SK-N-SH treated with all-trans-retinoic acid at 6 μM for 48 hours (cell line): ENCODE measurements at regions not wholly inside any gene's neighbourhood (a gene's known extent, or its start where the extent isn't known, plus 50 kb on each side); places are given as distances from the start of the nearest gene placed in this dataset.
A peak's percentile ranks its signal among the peaks of the same experiment; 100 is the strongest.
"Not testable (repeated sequence)": the region's sequence is repeated elsewhere in the genome, so short reads cannot be mapped to it uniquely, and the experiment has no call there.

Experiments used
- ATAC-seq: fragments of 200-7000 bp; cut with Tn5 transposase; 3 replicates; pipeline ENCODE4 v1.9.1; 2020; ENCODE audit warnings: mild to moderate bottlenecking, moderate library complexity
- ARNTL ChIP-seq: fragments of 450-650 bp; formaldehyde crosslinking; IDR thresholded peaks from 2 replicates; pipeline ENCODE4 v1.5.0; 2020; ENCODE audit warnings: low read depth, mild to moderate bottlenecking, moderate library complexity, borderline replicate concordance
- BACH2 ChIP-seq: fragments of 250-450 bp; sonication (Bioruptor Pico); IDR thresholded peaks from 2 replicates; pipeline ENCODE4 v1.9.0; 2021; ENCODE audit warnings: mild to moderate bottlenecking, borderline replicate concordance
- CSDC2 ChIP-seq: fragments of 250-450 bp; sonication (Bioruptor Pico); IDR thresholded peaks from 2 replicates; pipeline ENCODE4 v1.5.0; 2020; ENCODE audit warnings: mild to moderate bottlenecking, moderate library complexity
- GLIS3 ChIP-seq: fragments of 250-450 bp; sonication (Bioruptor Pico); IDR thresholded peaks from 2 replicates; pipeline ENCODE4 v1.5.0; 2020; ENCODE audit warnings: mild to moderate bottlenecking, moderate library complexity
- ISL1 ChIP-seq: fragments of 250-450 bp; sonication (Bioruptor Pico); IDR thresholded peaks from 2 replicates; pipeline ENCODE4 v2.1.2; 2022; ENCODE audit warnings: mild to moderate bottlenecking, moderate library complexity
- OSR1 ChIP-seq: fragments of 250-450 bp; sonication (Bioruptor Pico); IDR thresholded peaks from 2 replicates; pipeline ENCODE4 v1.8.0; 2022; ENCODE audit warnings: moderate library complexity, mild to moderate bottlenecking, inconsistent platforms
- PPARA ChIP-seq: fragments of 250-450 bp; sonication (Bioruptor Pico); IDR thresholded peaks from 2 replicates; pipeline ENCODE4 v1.5.0; 2020; ENCODE audit warnings: mild to moderate bottlenecking, borderline replicate concordance
- SNAI2 ChIP-seq: fragments of 250-450 bp; sonication (Bioruptor Pico); IDR thresholded peaks from 2 replicates; pipeline ENCODE4 v1.5.0; 2020; ENCODE audit warnings: mild to moderate bottlenecking, moderate library complexity
- TCF4 ChIP-seq: fragments of 250-450 bp; sonication (Bioruptor Pico); IDR thresholded peaks from 2 replicates; pipeline ENCODE4 v1.8.0; 2021; ENCODE audit warnings: mild to moderate bottlenecking, moderate library complexity, borderline replicate concordance
- ZC3H10 ChIP-seq: fragments of 250-450 bp; sonication (Bioruptor Pico); IDR thresholded peaks from 2 replicates; pipeline ENCODE4 v1.5.1; 2021; ENCODE audit warnings: mild to moderate bottlenecking, moderate library complexity
- ZFP3 ChIP-seq: fragments of 250-450 bp; sonication (Bioruptor Pico); IDR thresholded peaks from 2 replicates; pipeline ENCODE4 v1.5.0; 2020; ENCODE audit warnings: mild to moderate bottlenecking, moderate library complexity
- ZFP30 ChIP-seq: fragments of 450-650 bp; formaldehyde crosslinking; IDR thresholded peaks from 2 replicates; pipeline ENCODE4 v1.5.0; 2022; ENCODE audit warnings: mild to moderate bottlenecking, moderate library complexity
- ZNF565 ChIP-seq: fragments of 450-650 bp; formaldehyde crosslinking; conservative IDR thresholded peaks from 2 replicates; pipeline ENCODE4 v1.5.0; 2020; ENCODE audit warnings: low read depth, mild to moderate bottlenecking, moderate library complexity
- ZNF70 ChIP-seq: fragments of 450-650 bp; formaldehyde crosslinking; IDR thresholded peaks from 2 replicates; pipeline ENCODE4 v1.5.0; 2020; ENCODE audit warnings: mild to moderate bottlenecking, moderate library complexity
- ZNF8 ChIP-seq: fragments of 450-650 bp; formaldehyde crosslinking; IDR thresholded peaks from 2 replicates; pipeline ENCODE4 v1.5.0; 2020; ENCODE audit warnings: mild to moderate bottlenecking, moderate library complexity
- TF ChIP-seq, protein P1 (sequence below): fragments of 250-450 bp; sonication (Bioruptor Pico); IDR thresholded peaks from 2 replicates; pipeline ENCODE4 v1.8.0; 2020; ENCODE audit warnings: mild to moderate bottlenecking, moderate library complexity, borderline replicate concordance
- TF ChIP-seq, protein P2 (sequence below): fragments of 250-450 bp; sonication (Bioruptor Pico); IDR thresholded peaks from 2 replicates; pipeline ENCODE4 v1.5.1; 2020; ENCODE audit warnings: low read depth, mild to moderate bottlenecking, moderate library complexity
- TF ChIP-seq, protein P3 (sequence below): fragments of 250-450 bp; sonication (Bioruptor Pico); IDR thresholded peaks from 2 replicates; pipeline ENCODE4 v1.5.1; 2021; ENCODE audit warnings: mild to moderate bottlenecking, moderate library complexity
- TF ChIP-seq, protein P4 (sequence below): fragments of 250-450 bp; sonication (Bioruptor Pico); IDR thresholded peaks from 2 replicates; pipeline ENCODE4 v1.5.0; 2020; ENCODE audit warnings: mild to moderate bottlenecking, moderate library complexity

DNA sequence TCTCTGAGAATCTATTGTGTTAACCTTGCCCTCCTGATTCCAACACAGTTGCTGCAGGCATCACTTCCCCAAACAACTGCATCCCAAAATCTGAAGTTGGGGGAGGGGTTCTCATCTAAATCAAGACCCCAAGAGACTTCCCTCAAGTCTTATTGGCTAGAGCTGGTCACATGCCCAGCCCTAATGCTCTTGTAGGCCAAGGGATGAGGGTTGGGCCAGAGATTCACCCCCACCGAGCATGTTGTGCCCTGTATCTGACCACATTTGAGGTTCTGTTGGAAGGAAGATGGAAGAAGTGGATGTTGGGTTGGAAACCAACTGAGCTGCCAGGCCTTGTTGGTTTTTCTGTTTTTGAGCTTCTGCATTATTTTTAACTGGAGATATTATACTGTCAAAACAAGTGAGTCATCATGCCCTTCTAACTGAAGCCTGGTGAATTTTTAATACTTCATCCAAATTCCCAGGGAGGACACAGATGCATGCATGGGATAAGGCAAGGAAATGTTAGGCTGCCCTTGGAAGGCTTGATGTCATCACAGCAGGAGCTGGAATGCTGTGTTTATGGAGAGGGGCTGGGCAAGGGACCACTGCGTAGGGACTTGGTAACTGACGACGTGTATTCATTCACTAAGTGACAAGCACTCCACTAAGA lies 68.6 kb upstream of the CACUL1 start:
- ATAC-seq: no peak
- TF ChIP-seq ZNF8 (CRISPR knock-in tag) (no peak), OSR1 (CRISPR knock-in tag) (no peak), ZFP3 (no peak), ISL1 (no peak), PPARA (CRISPR knock-in tag) (no peak), GLIS3 (CRISPR knock-in tag) (no peak)
- TF ChIP-seq, protein P1, sequence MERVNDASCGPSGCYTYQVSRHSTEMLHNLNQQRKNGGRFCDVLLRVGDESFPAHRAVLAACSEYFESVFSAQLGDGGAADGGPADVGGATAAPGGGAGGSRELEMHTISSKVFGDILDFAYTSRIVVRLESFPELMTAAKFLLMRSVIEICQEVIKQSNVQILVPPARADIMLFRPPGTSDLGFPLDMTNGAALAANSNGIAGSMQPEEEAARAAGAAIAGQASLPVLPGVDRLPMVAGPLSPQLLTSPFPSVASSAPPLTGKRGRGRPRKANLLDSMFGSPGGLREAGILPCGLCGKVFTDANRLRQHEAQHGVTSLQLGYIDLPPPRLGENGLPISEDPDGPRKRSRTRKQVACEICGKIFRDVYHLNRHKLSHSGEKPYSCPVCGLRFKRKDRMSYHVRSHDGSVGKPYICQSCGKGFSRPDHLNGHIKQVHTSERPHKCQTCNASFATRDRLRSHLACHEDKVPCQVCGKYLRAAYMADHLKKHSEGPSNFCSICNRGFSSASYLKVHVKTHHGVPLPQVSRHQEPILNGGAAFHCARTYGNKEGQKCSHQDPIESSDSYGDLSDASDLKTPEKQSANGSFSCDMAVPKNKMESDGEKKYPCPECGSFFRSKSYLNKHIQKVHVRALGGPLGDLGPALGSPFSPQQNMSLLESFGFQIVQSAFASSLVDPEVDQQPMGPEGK (CRISPR knock-in tag): no peak

DNA sequence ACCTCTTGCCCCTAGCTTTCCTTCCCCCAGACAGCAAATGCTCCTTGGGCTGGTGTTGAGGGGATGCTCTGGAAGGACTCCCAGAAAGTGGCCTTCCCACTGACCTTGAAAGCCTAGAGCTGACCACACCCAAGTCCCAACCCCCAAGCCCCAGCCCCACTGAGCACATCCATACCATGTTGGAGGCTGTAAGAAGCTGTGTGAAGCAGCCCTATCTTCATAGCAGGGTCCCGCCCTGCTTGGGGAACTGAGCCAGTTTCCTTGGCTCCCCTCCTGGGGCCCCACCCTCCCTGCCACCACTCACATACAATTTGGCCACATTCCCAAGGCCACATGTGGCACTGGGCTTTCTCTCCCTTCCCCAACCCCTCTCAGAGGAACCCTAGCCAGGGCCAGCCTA lies 72.3 kb upstream of the CACUL1 start:
- TF ChIP-seq, protein P2, sequence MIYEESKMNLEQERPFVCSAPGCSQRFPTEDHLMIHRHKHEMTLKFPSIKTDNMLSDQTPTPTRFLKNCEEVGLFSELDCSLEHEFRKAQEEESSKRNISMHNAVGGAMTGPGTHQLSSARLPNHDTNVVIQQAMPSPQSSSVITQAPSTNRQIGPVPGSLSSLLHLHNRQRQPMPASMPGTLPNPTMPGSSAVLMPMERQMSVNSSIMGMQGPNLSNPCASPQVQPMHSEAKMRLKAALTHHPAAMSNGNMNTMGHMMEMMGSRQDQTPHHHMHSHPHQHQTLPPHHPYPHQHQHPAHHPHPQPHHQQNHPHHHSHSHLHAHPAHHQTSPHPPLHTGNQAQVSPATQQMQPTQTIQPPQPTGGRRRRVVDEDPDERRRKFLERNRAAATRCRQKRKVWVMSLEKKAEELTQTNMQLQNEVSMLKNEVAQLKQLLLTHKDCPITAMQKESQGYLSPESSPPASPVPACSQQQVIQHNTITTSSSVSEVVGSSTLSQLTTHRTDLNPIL (CRISPR knock-in tag): no peak
- no peak for TF ChIP-seq ARNTL
- TF ChIP-seq CSDC2 (CRISPR knock-in tag): no peak
- no peak for TF ChIP-seq OSR1 (CRISPR knock-in tag)
- TF ChIP-seq GLIS3 (CRISPR knock-in tag): no peak
- TF ChIP-seq BACH2 (CRISPR knock-in tag): no peak
- no peak for TF ChIP-seq ZC3H10
- no peak for TF ChIP-seq ZNF8 (CRISPR knock-in tag)
- no peak for TF ChIP-seq ZNF565 (CRISPR knock-in tag)
- TF ChIP-seq SNAI2 (CRISPR knock-in tag): no peak
- ATAC-seq: no peak

DNA sequence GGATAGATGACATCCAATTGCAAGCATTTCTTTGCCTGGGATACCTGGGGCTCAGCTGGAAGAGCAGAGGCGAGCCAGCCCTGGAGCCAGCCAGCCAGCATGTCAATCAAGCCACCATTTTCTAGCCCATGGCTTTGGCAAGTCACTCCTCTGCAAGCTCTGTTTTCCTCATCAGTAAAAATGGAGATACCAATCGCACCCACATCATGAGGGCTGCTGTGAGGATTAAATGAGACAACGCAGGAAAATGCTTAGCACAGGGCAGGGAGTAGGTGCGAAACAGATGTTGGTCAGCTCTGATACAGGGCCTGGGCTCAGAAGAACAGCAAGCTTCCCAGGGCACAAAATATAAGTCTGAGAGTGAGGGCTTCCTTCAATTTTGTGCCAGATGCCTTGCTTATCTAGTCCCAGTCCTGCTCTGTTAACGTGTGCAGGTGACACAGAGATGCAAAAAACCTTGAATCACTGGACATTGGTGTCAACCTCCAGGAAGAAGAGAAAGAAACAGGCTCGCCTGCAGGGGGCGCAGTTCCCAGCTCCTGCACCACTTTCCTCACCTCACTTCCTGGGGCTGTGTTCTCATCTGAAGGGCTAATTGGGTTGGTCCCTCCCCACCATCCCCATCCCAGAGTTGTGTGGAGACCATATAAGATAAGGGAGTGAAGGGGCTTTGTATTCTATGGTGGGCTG lies 72.8 kb upstream of the CACUL1 start:
- no peak for ATAC-seq
- TF ChIP-seq GLIS3 (CRISPR knock-in tag): no peak
- TF ChIP-seq ARNTL: no peak
- no peak for TF ChIP-seq ZNF70 (CRISPR knock-in tag)
- TF ChIP-seq SNAI2 (CRISPR knock-in tag): no peak
- no peak for TF ChIP-seq BACH2 (CRISPR knock-in tag)
- TF ChIP-seq ZC3H10: no peak

DNA sequence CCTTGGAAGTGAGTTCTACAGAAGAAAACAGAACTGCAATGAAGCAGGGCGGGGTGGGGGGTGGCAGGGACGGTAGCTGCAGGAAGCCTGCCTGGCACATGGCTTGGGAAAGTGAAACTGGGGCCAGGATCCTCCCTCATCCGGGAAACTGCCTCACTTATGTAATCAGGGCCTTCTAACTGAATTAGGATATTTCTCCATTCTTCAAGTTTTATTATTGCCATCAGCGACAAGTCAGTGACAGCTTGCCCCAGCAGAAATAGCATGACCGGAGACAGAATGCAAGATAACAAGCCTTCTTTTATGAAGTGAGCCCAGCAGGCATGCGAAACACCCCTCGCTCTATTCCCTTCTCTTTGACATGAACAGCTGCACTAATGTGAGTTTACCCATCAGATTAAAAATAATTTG lies 77.5 kb upstream of the CACUL1 start:
- TF ChIP-seq, protein P3, sequence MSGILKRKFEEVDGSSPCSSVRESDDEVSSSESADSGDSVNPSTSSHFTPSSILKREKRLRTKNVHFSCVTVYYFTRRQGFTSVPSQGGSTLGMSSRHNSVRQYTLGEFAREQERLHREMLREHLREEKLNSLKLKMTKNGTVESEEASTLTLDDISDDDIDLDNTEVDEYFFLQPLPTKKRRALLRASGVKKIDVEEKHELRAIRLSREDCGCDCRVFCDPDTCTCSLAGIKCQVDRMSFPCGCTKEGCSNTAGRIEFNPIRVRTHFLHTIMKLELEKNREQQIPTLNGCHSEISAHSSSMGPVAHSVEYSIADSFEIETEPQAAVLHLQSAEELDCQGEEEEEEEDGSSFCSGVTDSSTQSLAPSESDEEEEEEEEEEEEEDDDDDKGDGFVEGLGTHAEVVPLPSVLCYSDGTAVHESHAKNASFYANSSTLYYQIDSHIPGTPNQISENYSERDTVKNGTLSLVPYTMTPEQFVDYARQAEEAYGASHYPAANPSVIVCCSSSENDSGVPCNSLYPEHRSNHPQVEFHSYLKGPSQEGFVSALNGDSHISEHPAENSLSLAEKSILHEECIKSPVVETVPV: 0 out of 2 replicates have a peak, but pooled peaks have one; percentile 28
- TF ChIP-seq ISL1 (peak; percentile 56), TCF4 (CRISPR knock-in tag) (peak; percentile 71; the same call in 1 of the 2 replicates), ZC3H10 (no peak), ZFP30 (no peak)
- TF ChIP-seq, protein P4, sequence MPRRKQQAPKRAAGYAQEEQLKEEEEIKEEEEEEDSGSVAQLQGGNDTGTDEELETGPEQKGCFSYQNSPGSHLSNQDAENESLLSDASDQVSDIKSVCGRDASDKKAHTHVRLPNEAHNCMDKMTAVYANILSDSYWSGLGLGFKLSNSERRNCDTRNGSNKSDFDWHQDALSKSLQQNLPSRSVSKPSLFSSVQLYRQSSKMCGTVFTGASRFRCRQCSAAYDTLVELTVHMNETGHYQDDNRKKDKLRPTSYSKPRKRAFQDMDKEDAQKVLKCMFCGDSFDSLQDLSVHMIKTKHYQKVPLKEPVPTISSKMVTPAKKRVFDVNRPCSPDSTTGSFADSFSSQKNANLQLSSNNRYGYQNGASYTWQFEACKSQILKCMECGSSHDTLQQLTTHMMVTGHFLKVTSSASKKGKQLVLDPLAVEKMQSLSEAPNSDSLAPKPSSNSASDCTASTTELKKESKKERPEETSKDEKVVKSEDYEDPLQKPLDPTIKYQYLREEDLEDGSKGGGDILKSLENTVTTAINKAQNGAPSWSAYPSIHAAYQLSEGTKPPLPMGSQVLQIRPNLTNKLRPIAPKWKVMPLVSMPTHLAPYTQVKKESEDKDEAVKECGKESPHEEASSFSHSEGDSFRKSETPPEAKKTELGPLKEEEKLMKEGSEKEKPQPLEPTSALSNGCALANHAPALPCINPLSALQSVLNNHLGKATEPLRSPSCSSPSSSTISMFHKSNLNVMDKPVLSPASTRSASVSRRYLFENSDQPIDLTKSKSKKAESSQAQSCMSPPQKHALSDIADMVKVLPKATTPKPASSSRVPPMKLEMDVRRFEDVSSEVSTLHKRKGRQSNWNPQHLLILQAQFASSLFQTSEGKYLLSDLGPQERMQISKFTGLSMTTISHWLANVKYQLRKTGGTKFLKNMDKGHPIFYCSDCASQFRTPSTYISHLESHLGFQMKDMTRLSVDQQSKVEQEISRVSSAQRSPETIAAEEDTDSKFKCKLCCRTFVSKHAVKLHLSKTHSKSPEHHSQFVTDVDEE (CRISPR knock-in tag): peak; percentile 84
- peak; percentile 74 for ATAC-seq

DNA sequence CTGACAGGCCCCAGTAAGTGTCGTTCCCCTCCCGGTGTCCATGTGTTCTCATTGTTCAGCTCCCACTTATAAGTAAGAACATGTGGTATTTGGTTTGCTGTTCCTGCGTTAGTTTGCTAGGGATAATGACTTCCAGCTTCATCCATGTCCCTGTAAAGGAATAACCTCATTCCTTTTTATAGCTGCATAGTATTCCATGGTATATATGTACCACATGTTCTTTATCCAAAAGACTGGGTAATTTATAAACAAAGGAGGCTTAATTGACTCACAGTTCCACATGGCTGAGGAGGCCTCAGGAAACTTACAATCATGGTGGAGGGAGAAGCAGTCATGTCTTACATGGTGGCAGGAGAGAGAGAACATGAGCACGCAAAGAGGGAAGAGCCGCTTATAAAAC lies 79.6 kb upstream of the CACUL1 start:
- TF ChIP-seq ZNF8 (CRISPR knock-in tag): peak; percentile 84

More for the DNA sequence above, 79.6 kb upstream of the CACUL1 start:
- not testable (repeated sequence) for ATAC-seq
